SK-N-SH (cell line): ENCODE measurements at regions not wholly inside any gene's neighbourhood (a gene's known extent, or its start where the extent isn't known, plus 50 kb on each side); places are given as distances from the start of the nearest gene placed in this dataset.

Source experiments
- CTCF ChIA-PET: fragments of 300-600, 350-600 bp; formaldehyde crosslinking; extraction: SDS; loops from one replicate; lab custom pipeline; 2021; lab: Yijun Ruan, JAX
- POLR2A ChIA-PET: fragments of 350-600 bp; sonication (Branson Sonifier 250); formaldehyde crosslinking; extraction: SDS; loops from one replicate; lab custom pipeline; 2020; ENCODE audit warnings: antibody characterized with exemption, inconsistent platforms; lab: Yijun Ruan, JAX
- DNase-seq: peaks from one replicate; pipeline ENCODE4 v3.0.0; 2012
- H2AFZ ChIP-seq: fragments of 200-600 bp; sonication (generic); 2 replicates; pipeline ENCODE4 v1.8.1; 2016; ENCODE audit warnings: antibody characterized with exemption, mild to moderate bottlenecking, low read depth
- H3F3A ChIP-seq: fragments of 200-600 bp; sonication (generic); replicated peaks from 2 replicates; pipeline ENCODE3; 2016; ENCODE audit warnings: antibody characterized with exemption, mild to moderate bottlenecking; ENCODE audit not compliant: insufficient read depth
- H3K27ac ChIP-seq, 2 experiments: fragments of 200-500 bp in 1 of 2; fragments of 200-600 bp in 1 of 2; sonication (Bioruptor generic) in 1 of 2; sonication (generic), shearing (Covaris generic) in 1 of 2; 2 replicates each; pipeline versions ENCODE4 v1.5.1 to v1.6.1; 2014 to 2016; ENCODE audit warnings: low read depth in 2 of 2, inconsistent platforms in 1 of 2, low read length in 1 of 2, mild to moderate bottlenecking in 1 of 2, mixed read lengths in 1 of 2
- H3K27me3 ChIP-seq: fragments of 200-600 bp; sonication (generic), shearing (Covaris generic); 2 replicates; pipeline ENCODE4 v1.6.1; 2016; ENCODE audit warnings: mixed run types; ENCODE audit not compliant: insufficient read depth
- H3K36me3 ChIP-seq, 2 experiments: fragments of 200-500 bp in 1 of 2; fragments of 200-600 bp in 1 of 2; sonication (Bioruptor generic) in 1 of 2; sonication (generic) in 1 of 2; replicated peaks in 1 of 2; 2 replicates each; pipeline versions ENCODE3 to v1.5.1; 2014 to 2016; ENCODE audit warnings: low read length in 1 of 2, mild to moderate bottlenecking in 1 of 2; ENCODE audit not compliant: insufficient read depth in 2 of 2, control insufficient read depth in 1 of 2
- H3K4me1 ChIP-seq, 2 experiments: fragments of 200-500 bp in 1 of 2; fragments of 200-600 bp in 1 of 2; sonication (Bioruptor generic) in 1 of 2; sonication (generic), shearing (Covaris generic) in 1 of 2; 2 replicates each; pipeline versions ENCODE4 v1.5.1 to v1.6.1; 2014 to 2016; ENCODE audit warnings: low read depth in 1 of 2, low read length in 1 of 2, mixed run types in 1 of 2; ENCODE audit not compliant: insufficient read depth in 2 of 2, control insufficient read depth in 1 of 2
- H3K4me2 ChIP-seq: fragments of 200-600 bp; sonication (generic), shearing (Covaris generic); 2 replicates; pipeline ENCODE4 v1.6.1; 2017; ENCODE audit warnings: mixed run types
- H3K4me3 ChIP-seq, 2 experiments: fragments of 200-500 bp in 1 of 2; fragments of 200-600 bp in 1 of 2; sonication (Bioruptor generic) in 1 of 2; sonication (generic), shearing (Covaris generic) in 1 of 2; 2 replicates each; pipeline versions ENCODE4 v1.5.1 to v1.8.1; 2014 to 2016; ENCODE audit warnings: low read depth in 2 of 2, inconsistent platforms in 1 of 2, low read length in 1 of 2, mild to moderate bottlenecking in 1 of 2, mixed read lengths in 1 of 2, moderate library complexity in 1 of 2
- H3K79me2 ChIP-seq: fragments of 200-600 bp; sonication (generic); 2 replicates; pipeline ENCODE4 v1.8.1; 2017; ENCODE audit warnings: mild to moderate bottlenecking; ENCODE audit not compliant: insufficient read depth
- H3K9ac ChIP-seq: fragments of 200-600 bp; sonication (generic); 2 replicates; pipeline ENCODE4 v1.6.1; 2017; ENCODE audit warnings: mixed run types
- H3K9me2 ChIP-seq: fragments of 200-600 bp; sonication (generic); 2 replicates; pipeline ENCODE4 v1.6.1; 2017; ENCODE audit warnings: mixed run types
- H3K9me3 ChIP-seq: fragments of 200-600 bp; sonication (generic); 2 replicates; pipeline ENCODE4 v1.6.1; 2017; ENCODE audit warnings: mixed run types, mild to moderate bottlenecking, moderate library complexity
- H4K20me1 ChIP-seq: fragments of 200-600 bp; sonication (generic); 2 replicates; pipeline ENCODE4 v1.6.1; 2017; ENCODE audit warnings: mild to moderate bottlenecking, mixed run types; ENCODE audit not compliant: insufficient read depth
- CHD2 ChIP-seq: fragments of 150-350 bp; IDR thresholded peaks from 2 replicates; pipeline ENCODE4 v1.6.1; 2018; ENCODE audit warnings: low read length; ENCODE audit not compliant: partially characterized antibody
- CTCF ChIP-seq: fragments of 200-600 bp; sonication (generic); IDR thresholded peaks from 2 replicates; pipeline ENCODE4 v1.6.1; 2017; ENCODE audit warnings: antibody characterized with exemption, mild to moderate bottlenecking, moderate library complexity
- EP300 ChIP-seq, 2 experiments: IDR thresholded peaks; 2 replicates each; pipeline versions ENCODE4 v1.4.0 to v1.6.1; 2012; ENCODE audit warnings: borderline replicate concordance in 1 of 2, low read depth in 1 of 2, low read length in 1 of 2
- FOXJ3 ChIP-seq: sonication (generic); formaldehyde crosslinking; IDR thresholded peaks from 2 replicates; pipeline ENCODE4 v1.5.1; 2020; ENCODE audit warnings: mild to moderate bottlenecking, missing genetic modification reagents
- FOXM1 ChIP-seq: IDR thresholded peaks from 2 replicates; pipeline ENCODE4 v1.4.0; 2012; ENCODE audit warnings: low read depth, mild to moderate bottlenecking
- GABPA ChIP-seq: IDR thresholded peaks from 2 replicates; pipeline ENCODE4 v1.4.0; 2012; ENCODE audit warnings: low read depth, mild to moderate bottlenecking
- JUND ChIP-seq: IDR thresholded peaks from 2 replicates; pipeline ENCODE4 v1.4.0; 2012
- MAX ChIP-seq: IDR thresholded peaks from 2 replicates; pipeline ENCODE4 v1.4.0; 2012; ENCODE audit warnings: low read depth
- MXI1 ChIP-seq: IDR thresholded peaks from 2 replicates; pipeline ENCODE4 v1.6.1; 2012; ENCODE audit warnings: mild to moderate bottlenecking, low read depth, low read length, improper control_type of control experiment
- NFIC ChIP-seq: IDR thresholded peaks from 2 replicates; pipeline ENCODE4 v1.4.0; 2012; ENCODE audit warnings: borderline replicate concordance
- NRF1 ChIP-seq: IDR thresholded peaks from 2 replicates; pipeline ENCODE4 v1.6.1; 2012; ENCODE audit warnings: low read depth, mild to moderate bottlenecking, low read length
- RCOR1 ChIP-seq: fragments of 150-350 bp; IDR thresholded peaks from 2 replicates; pipeline ENCODE4 v1.6.1; 2017; ENCODE audit warnings: antibody characterized with exemption, low read length
- REST ChIP-seq: IDR thresholded peaks from 2 replicates; pipeline ENCODE4 v1.6.1; 2012; ENCODE audit warnings: mild to moderate bottlenecking, low read depth, low read length, moderate library complexity
- RFX5 ChIP-seq: IDR thresholded peaks from 2 replicates; pipeline ENCODE4 v1.6.1; 2012; ENCODE audit warnings: mild to moderate bottlenecking, improper control_type of control experiment, low read length
- RXRA ChIP-seq: IDR thresholded peaks from 2 replicates; pipeline ENCODE4 v1.4.0; 2012; ENCODE audit warnings: low read depth, mild to moderate bottlenecking, borderline replicate concordance
- SIN3A ChIP-seq: IDR thresholded peaks from 2 replicates; pipeline ENCODE4 v1.6.1; 2012; ENCODE audit warnings: low read depth, mild to moderate bottlenecking, low read length, moderate library complexity, borderline replicate concordance
- TCF12 ChIP-seq: IDR thresholded peaks from 2 replicates; pipeline ENCODE4 v1.4.0; 2012
- USF1 ChIP-seq: IDR thresholded peaks from 2 replicates; pipeline ENCODE4 v1.4.0; 2012; ENCODE audit warnings: low read depth, borderline replicate concordance
- USF2 ChIP-seq: fragments of 150-350 bp; IDR thresholded peaks from 2 replicates; pipeline ENCODE4 v1.6.1; 2017; ENCODE audit warnings: antibody characterized with exemption, low read length, low read depth, borderline replicate concordance
- YY1 ChIP-seq: IDR thresholded peaks from 2 replicates; pipeline ENCODE4 v1.4.0; 2012; ENCODE audit warnings: low read depth, mild to moderate bottlenecking
- ZBTB33 ChIP-seq: IDR thresholded peaks from 2 replicates; pipeline ENCODE4 v1.4.0; 2012; ENCODE audit warnings: low read depth, borderline replicate concordance
- WGBS: methylation state at CpG from one replicate; pipeline ENCODE4 v1.1.6; 2017; ENCODE audit warnings: low lambda C conversion rate; 5-methylcytosine and 5-hydroxymethylcytosine counted together

GRCh38 chr7:155172141-155172540 is 102.0 kb downstream of the HTR5A start (continued):
- TF ChIP-seq SIN3A (no peak), USF1 (no peak), MXI1 (no peak), RFX5 (no peak), YY1 (no peak), JUND (no peak), MAX (no peak), EP300 (IDR thresholded peaks at IDR 0.05; ENCODE audit: borderline replicate concordance in 1 of 2, low read depth in 1 of 2, low read length in 1 of 2) (no peak), FOXM1 (no peak), ZBTB33 (no peak)
- TF ChIP-seq, all 33 proteins: peak for 0

- POLR2A ChIA-PET: no interaction called here
- Histone ChIP-seq H3K79me2 (no peaks in the 10 kb centered on the region), H3K36me3 (no peaks in the 10 kb centered on the region), H3K9me2 (no peaks in the 10 kb centered on the region), H3K9ac (no peak overlapping the region), H3K9me3 (no peaks in the 10 kb centered on the region), H3K27ac (no peak overlapping the region), H3K4me3 (no peak overlapping the region), H2AFZ (no peak overlapping the region), H4K20me1 (no peaks in the 10 kb centered on the region), H3K4me1 (no peaks in the 10 kb centered on the region), H3K27me3 (peaks cover 11% of the 10 kb centered on the region), H3K4me2 (no peak overlapping the region), H3F3A (no peaks in the 10 kb centered on the region)
- 38% methylated on average over 9 of the region's 9 CpGs for WGBS
- CTCF ChIA-PET: interaction anchor here (1.0 to 2.7 kb wide), 3 partner anchors 17 to 246 kb away, joined by 3 to 13 read pairs (median 5); no protein-coding TSS in a partner anchor
- no peak for DNase-seq
- no peak for TF ChIP-seq CTCF
- TF ChIP-seq NFIC: no peak
- no peak for TF ChIP-seq JUND
- TF ChIP-seq FOXJ3 (CRISPR knock-in tag): no peak
- TF ChIP-seq CHD2: no peak
- TF ChIP-seq TCF12: no peak
- no peak for TF ChIP-seq USF2
- TF ChIP-seq NRF1: no peak
- TF ChIP-seq ZBTB33: no peak
- no peak for TF ChIP-seq RXRA
- no peak for TF ChIP-seq GABPA
- TF ChIP-seq RCOR1: no peak
- no peak for TF ChIP-seq REST
These were observed 103.8 kb downstream of the HTR5A start for GRCh38 chr7:155173905-155174304.
